Smooth muscle cell (in vitro differentiated cells): ENCODE measurements at regions not wholly inside any gene's neighbourhood (a gene's known extent, or its start where the extent isn't known, plus 50 kb on each side); places are given as distances from the start of the nearest gene placed in this dataset.

ENCODE experiments used
- DNase-seq: peaks from one replicate; lab custom pipeline; 2025; ENCODE audit not compliant: unreplicated experiment; lab: John Stamatoyannopoulos, UW
- H2AFZ ChIP-seq: fragments of 200-600 bp; sonication (generic); 2 replicates; pipeline ENCODE4 v1.6.0; 2016; ENCODE audit warnings: antibody characterized with exemption, low read depth, mild to moderate bottlenecking
- H3F3A ChIP-seq: fragments of 200-600 bp; sonication (generic); 2 replicates; pipeline ENCODE4 v1.6.0; 2017; ENCODE audit warnings: antibody characterized with exemption, low read depth
- H3K27ac ChIP-seq: fragments of 200-600 bp; sonication (generic); 2 replicates; pipeline ENCODE4 v1.5.1; 2016; ENCODE audit warnings: low read depth, mild to moderate bottlenecking
- H3K27me3 ChIP-seq: fragments of 200-600 bp; sonication (generic); 2 replicates; pipeline ENCODE4 v1.6.1; 2016; ENCODE audit warnings: low read depth, mild to moderate bottlenecking
- H3K36me3 ChIP-seq: fragments of 200-600 bp; sonication (generic); 2 replicates; pipeline ENCODE4 v1.5.1; 2016; ENCODE audit warnings: low read depth
- H3K4me1 ChIP-seq: fragments of 200-600 bp; sonication (generic); 2 replicates; pipeline ENCODE4 v1.5.1; 2016; ENCODE audit warnings: low read depth
- H3K4me2 ChIP-seq: fragments of 200-600 bp; sonication (generic); 2 replicates; pipeline ENCODE4 v1.6.0; 2016; ENCODE audit warnings: mild to moderate bottlenecking
- H3K4me3 ChIP-seq: fragments of 200-600 bp; sonication (generic); 2 replicates; pipeline ENCODE4 v1.5.1; 2016; ENCODE audit warnings: mild to moderate bottlenecking
- H3K79me2 ChIP-seq: fragments of 200-600 bp; sonication (generic); 2 replicates; pipeline ENCODE4 v1.6.0; 2016; ENCODE audit warnings: low read depth, mild to moderate bottlenecking
- H3K9ac ChIP-seq: fragments of 200-600 bp; sonication (generic); 2 replicates; pipeline ENCODE4 v1.6.0; 2016; ENCODE audit warnings: low read depth
- H3K9me3 ChIP-seq: fragments of 200-600 bp; sonication (generic); replicated peaks from 2 replicates; pipeline ENCODE4 v1.5.1; 2016; ENCODE audit warnings: low read depth
- H4K20me1 ChIP-seq: fragments of 200-600 bp; sonication (generic); 2 replicates; pipeline ENCODE4 v1.6.0; 2016; ENCODE audit warnings: low read depth
- WGBS: methylation state at CpG from one replicate; pipeline ENCODE4 v1.1.7; 2016; ENCODE audit warnings: low lambda C conversion rate; 5-methylcytosine and 5-hydroxymethylcytosine counted together
- TF ChIP-seq, protein P1 (sequence below): fragments of 200-600 bp; sonication (generic); IDR thresholded peaks from 2 replicates; pipeline ENCODE4 v1.5.1; 2017; ENCODE audit warnings: borderline replicate concordance, mild to moderate bottlenecking, antibody characterized with exemption; ENCODE audit not compliant: insufficient read depth, poor library complexity, severe bottlenecking

GRCh38 chr14:83331513-83331912, 1797.9 kb upstream of the SEL1L start:
- Histone ChIP-seq H3K27ac (no peak overlapping the region), H3K27me3 (no peaks in the 10 kb centered on the region), H3K4me1 (no peaks in the 10 kb centered on the region), H3F3A (no peaks in the 10 kb centered on the region), H4K20me1 (no peaks in the 10 kb centered on the region), H3K9ac (no peak overlapping the region), H3K9me3 (no peaks in the 10 kb centered on the region), H3K36me3 (no peaks in the 10 kb centered on the region), H3K4me3 (no peak overlapping the region), H3K4me2 (no peak overlapping the region), H2AFZ (no peak overlapping the region), H3K79me2 (no peaks in the 10 kb centered on the region)
- WGBS = 98% methylated on average over 2 of the region's 2 CpGs
- TF ChIP-seq, protein P1, sequence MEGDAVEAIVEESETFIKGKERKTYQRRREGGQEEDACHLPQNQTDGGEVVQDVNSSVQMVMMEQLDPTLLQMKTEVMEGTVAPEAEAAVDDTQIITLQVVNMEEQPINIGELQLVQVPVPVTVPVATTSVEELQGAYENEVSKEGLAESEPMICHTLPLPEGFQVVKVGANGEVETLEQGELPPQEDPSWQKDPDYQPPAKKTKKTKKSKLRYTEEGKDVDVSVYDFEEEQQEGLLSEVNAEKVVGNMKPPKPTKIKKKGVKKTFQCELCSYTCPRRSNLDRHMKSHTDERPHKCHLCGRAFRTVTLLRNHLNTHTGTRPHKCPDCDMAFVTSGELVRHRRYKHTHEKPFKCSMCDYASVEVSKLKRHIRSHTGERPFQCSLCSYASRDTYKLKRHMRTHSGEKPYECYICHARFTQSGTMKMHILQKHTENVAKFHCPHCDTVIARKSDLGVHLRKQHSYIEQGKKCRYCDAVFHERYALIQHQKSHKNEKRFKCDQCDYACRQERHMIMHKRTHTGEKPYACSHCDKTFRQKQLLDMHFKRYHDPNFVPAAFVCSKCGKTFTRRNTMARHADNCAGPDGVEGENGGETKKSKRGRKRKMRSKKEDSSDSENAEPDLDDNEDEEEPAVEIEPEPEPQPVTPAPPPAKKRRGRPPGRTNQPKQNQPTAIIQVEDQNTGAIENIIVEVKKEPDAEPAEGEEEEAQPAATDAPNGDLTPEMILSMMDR = no peak
- no peak for DNase-seq

DNA sequence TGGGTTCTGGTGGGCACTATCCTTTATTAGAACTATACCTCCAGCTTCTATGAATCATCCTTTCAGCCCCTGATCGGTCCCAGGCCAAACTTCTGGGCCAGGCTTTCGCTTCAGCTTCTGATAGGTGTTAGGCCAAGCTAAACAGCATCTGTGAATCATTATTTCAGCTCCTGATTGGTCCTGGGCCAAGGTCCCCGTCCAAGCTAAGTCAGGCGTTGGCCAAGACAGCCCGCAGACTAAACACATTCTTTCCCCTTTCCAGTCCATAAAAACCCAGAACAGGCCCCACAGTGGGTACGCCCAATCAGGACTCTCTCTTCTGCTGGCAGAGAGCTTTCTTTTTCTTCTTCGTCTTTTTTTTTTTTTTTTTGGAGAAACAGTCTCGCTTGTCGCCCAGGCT, 1808.9 kb upstream of the SEL1L start:
- no peaks in the 10 kb centered on the region for H4K20me1 ChIP-seq
- no peaks in the 10 kb centered on the region for H3K4me1 ChIP-seq
- H3K27me3 ChIP-seq = no peaks in the 10 kb centered on the region
- H3K36me3 ChIP-seq = no peaks in the 10 kb centered on the region
- no peaks in the 10 kb centered on the region for H3K9me3 ChIP-seq
- H2AFZ ChIP-seq = no peak overlapping the region
- 91% methylated on average over 9 of the region's 9 CpGs for WGBS
- H3K27ac ChIP-seq = no peak overlapping the region
- TF ChIP-seq, protein P1 = no peak
- no peak overlapping the region for H3K4me2 ChIP-seq
- H3K9ac ChIP-seq = no peak overlapping the region
- no peaks in the 10 kb centered on the region for H3K79me2 ChIP-seq
- H3K4me3 ChIP-seq = no peak overlapping the region
- H3F3A ChIP-seq = no peaks in the 10 kb centered on the region
- DNase-seq = no peak

GRCh38 chr14:83347874-83348273, 1814.2 kb upstream of the SEL1L start:
- H3K4me3 ChIP-seq = no peak overlapping the region
- H3K9me3 ChIP-seq = no peaks in the 10 kb centered on the region
- H4K20me1 ChIP-seq = no peaks in the 10 kb centered on the region
- H3K4me2 ChIP-seq = no peak overlapping the region
- no peak for DNase-seq
- H2AFZ ChIP-seq = no peak overlapping the region
- H3K4me1 ChIP-seq = no peaks in the 10 kb centered on the region
- no peak overlapping the region for H3K27ac ChIP-seq
- H3K27me3 ChIP-seq = no peaks in the 10 kb centered on the region
- 69% methylated on average over 1 of the region's 1 CpG for WGBS
- no peaks in the 10 kb centered on the region for H3F3A ChIP-seq
- H3K36me3 ChIP-seq = no peaks in the 10 kb centered on the region
- TF ChIP-seq, protein P1 = no peak
- H3K79me2 ChIP-seq = no peaks in the 10 kb centered on the region
- no peak overlapping the region for H3K9ac ChIP-seq

GRCh38 chr14:83355609-83356008, 1822.0 kb upstream of the SEL1L start:
- no peaks in the 10 kb centered on the region for H3K36me3 ChIP-seq
- no peak overlapping the region for H3K4me2 ChIP-seq
- H3K4me3 ChIP-seq = no peak overlapping the region
- H3K4me1 ChIP-seq = no peaks in the 10 kb centered on the region
- H3K79me2 ChIP-seq = no peaks in the 10 kb centered on the region
- WGBS = 90% methylated on average over 2 of the region's 2 CpGs
- no peak overlapping the region for H3K9ac ChIP-seq
- no peaks in the 10 kb centered on the region for H3F3A ChIP-seq
- no peak overlapping the region for H2AFZ ChIP-seq
- H3K9me3 ChIP-seq = no peaks in the 10 kb centered on the region
- DNase-seq = no peak
- TF ChIP-seq, protein P1 = no peak
- no peaks in the 10 kb centered on the region for H3K27me3 ChIP-seq
- no peaks in the 10 kb centered on the region for H4K20me1 ChIP-seq
- no peak overlapping the region for H3K27ac ChIP-seq
